ENCODE measurements at regions not wholly inside any gene's neighbourhood (a gene's known extent, or its start where the extent isn't known, plus 50 kb on each side); places are given as distances from the start of the nearest gene placed in this dataset.

DNA sequence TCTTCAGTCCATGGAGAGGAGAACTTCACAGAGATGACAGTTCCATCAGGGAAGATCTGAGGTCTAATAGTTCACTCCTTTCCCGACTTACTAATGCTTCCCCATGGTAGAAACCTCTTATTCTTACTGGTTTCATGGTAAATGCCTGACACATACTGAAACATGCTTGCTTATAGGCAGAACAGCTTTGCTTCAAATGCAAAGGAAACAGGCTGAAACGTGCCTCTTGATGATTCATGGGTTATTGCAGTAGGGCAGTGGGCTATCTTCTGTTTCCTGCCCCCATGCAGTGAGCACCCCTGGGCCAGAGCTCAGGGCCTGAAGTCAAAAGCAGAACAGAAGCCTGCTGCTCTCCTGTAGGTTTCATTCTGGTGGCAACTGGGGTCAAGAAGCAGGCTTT, 223.5 kb downstream of the RDH14 start:
- TF ChIP-seq CTCF (IDR thresholded peaks at IDR 0.05) (no peak), POLR2A (IDR thresholded peaks at IDR 0.05) (no peak)
